Motor neuron (in vitro differentiated cells): ENCODE measurements at regions not wholly inside any gene's neighbourhood (a gene's known extent, or its start where the extent isn't known, plus 50 kb on each side); places are given as distances from the start of the nearest gene placed in this dataset.
A peak's percentile ranks its signal among the peaks of the same experiment; 100 is the strongest.

Experiments
- ATAC-seq, 8 experiments: fragments of 200-7000 bp; cut with Tn5 transposase; replicated peaks in 6 of 8; 2 replicates each; pipeline ENCODE4 v1.8.0; 2021; ENCODE audit warnings: mild to moderate bottlenecking in 8 of 8, moderate library complexity in 8 of 8
- H3K27ac ChIP-seq, 2 donors: fragments of 250-450 bp; sonication (Bioruptor Pico); 2 replicates each; pipeline ENCODE4 v1.9.0; 2021; ENCODE audit warnings: antibody characterized with exemption in 2 of 2, mild to moderate bottlenecking in 2 of 2, moderate library complexity in 1 of 2
- H3K4me1 ChIP-seq, 2 donors: fragments of 250-450 bp; sonication (Bioruptor Pico); replicated peaks in 1 of 2; 2 replicates each; pipeline ENCODE4 v1.6.1; 2021; ENCODE audit warnings: antibody characterized with exemption in 2 of 2, mild to moderate bottlenecking in 2 of 2, moderate library complexity in 1 of 2
- H3K4me3 ChIP-seq, 5 donors: fragments of 250-450 bp; sonication (Bioruptor Pico); 2 replicates each; pipeline ENCODE4 v1.9.0; 2021; ENCODE audit warnings: antibody characterized with exemption in 5 of 5, mild to moderate bottlenecking in 5 of 5, moderate library complexity in 4 of 5
- WGBS, 10 experiments: fragments of 450-650 bp; shearing (Covaris generic); methylation state at CpG; one replicate each; pipeline ENCODE4 v1.0.0; 2022; 5-methylcytosine and 5-hydroxymethylcytosine counted together
- in situ Hi-C, 9 experiments: fragments of 400-800 bp; cut with MboI; loops; one replicate each; pipeline ENCODE4 v1.15.0; 2021; ENCODE audit warnings: low sequenced_read_pairs in 9 of 9, low pct_unique_long_range_greater_than_20kb in 2 of 9; ENCODE audit not compliant: unreplicated experiment in 9 of 9

DNA sequence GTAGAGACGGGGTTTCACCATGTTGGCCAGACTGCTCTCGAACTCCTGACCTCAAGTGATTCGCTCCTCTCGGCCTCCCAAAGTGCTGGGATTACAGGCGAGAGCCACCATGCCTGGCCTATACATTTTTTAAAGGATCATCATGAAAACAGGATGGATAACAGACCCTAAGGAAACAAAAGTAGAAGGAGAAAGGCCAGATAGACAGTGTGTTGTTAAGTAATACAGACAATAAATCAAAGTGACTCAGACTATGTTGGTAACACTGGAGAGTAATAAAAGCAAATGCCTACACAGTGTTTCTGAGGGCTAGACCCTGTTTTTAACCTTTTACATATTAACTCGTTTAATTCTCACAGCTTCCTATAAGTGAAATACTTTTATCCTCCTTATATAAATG lies 133.8 kb upstream of the MCTP2 start:
- Histone ChIP-seq H3K27ac (no peak overlapping the region), H3K4me1 (peaks cover 6 to 12% of the 10 kb centered on the region in 2 donors), H3K4me3 (no peak overlapping the region)
- in situ Hi-C loops: no loop called here
- peak in 1 of 8 experiments; percentile 27 for ATAC-seq
- 20 to 96% (median 83%) methylated on average over 1 to 6 of the region's 6 CpGs; no CpG with 5 or more reads in 3 of the 10 experiments for WGBS, 10 experiments

GRCh38 chr15:94094310-94094709 lies 137.1 kb upstream of the MCTP2 start:
- peak in 1 of 8 experiments; percentile 30 for ATAC-seq
- Histone ChIP-seq H3K4me1 (peaks cover 6 to 12% of the 10 kb centered on the region in 2 donors), H3K27ac (no peak overlapping the region), H3K4me3 (no peak overlapping the region)
- 30 to 80% (median 55%) methylated on average over 1 of the region's 1 CpG; no CpG with 5 or more reads in 2 of the 10 experiments for WGBS, 10 experiments
- in situ Hi-C loops: no loop called here

DNA sequence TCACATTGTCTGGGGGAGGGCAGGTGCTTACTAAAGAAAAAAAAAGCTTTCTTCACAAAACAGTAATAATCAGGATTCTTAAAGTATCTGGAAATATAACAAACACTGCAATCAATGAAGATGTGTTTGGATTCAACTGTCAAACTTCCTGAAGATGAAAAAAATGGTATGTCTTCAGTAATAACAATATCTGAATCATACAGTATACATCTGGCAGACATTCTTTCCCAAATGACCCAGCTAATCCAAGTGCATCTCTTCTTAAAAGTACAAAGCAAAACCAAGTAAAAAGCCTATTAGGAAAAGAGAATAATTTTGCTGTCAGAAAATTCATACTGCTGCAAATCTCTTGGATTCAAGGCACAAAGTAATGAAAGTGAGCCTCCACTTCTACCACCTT lies 145.0 kb upstream of the MCTP2 start:
- Histone ChIP-seq H3K27ac (no peak overlapping the region), H3K4me1 (peaks cover 8 to 13% of the 10 kb centered on the region in 2 donors), H3K4me3 (no peak overlapping the region)
- ATAC-seq: no peak
- in situ Hi-C loops: no loop called here

DNA sequence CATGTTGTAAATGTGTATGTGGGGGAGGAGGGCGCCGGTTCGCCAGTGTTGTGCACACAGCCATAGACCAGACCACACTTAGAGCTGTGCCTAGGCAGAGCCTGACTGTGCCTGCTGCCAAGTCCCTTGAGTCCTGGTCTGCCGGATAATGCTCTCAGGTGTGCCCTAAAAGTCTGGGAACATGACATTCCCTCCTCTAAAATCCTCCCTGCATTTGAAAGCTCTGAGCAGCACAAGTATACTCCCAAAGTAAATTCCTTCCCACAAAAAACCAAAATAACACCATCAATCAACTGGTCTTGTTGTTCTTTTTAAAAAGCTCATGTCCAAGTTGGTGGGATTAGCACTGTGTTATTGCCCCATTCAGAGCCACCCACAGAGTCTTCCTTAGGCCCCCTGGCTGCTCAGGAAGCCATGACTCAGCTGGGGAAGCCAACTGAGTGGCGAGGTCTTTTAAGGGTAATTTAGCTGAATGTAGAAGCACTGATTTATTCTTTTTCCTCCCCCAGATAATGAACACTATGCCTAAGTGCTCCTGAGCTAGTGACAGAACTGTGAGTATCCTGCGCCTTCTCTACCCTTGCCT lies 147.8 kb upstream of the MCTP2 start:
- Histone ChIP-seq H3K4me1 (peaks cover 15 to 19% of the 10 kb centered on the region in 2 donors), H3K4me3 (no peak overlapping the region), H3K27ac (no peak overlapping the region)
- in situ Hi-C loops: no loop called here
- 10 to 89% (median 79%) methylated on average over 1 to 5 of the region's 6 CpGs; no CpG with 5 or more reads in 3 of the 10 experiments for WGBS, 10 experiments
- peak in 5 of 8 experiments; percentile 82 to 93 (median 85) for ATAC-seq

GRCh38 chr15:94081829-94082228 lies 149.5 kb upstream of the MCTP2 start:
- H3K4me1 ChIP-seq: peaks cover 15 to 19% of the 10 kb centered on the region in 2 donors
- no peak overlapping the region for H3K27ac ChIP-seq
- 45 to 100% (median 90%) methylated on average over 1 to 3 of the region's 4 CpGs; no CpG with 5 or more reads in 1 of the 10 experiments for WGBS, 10 experiments
- no peak overlapping the region for H3K4me3 ChIP-seq
- in situ Hi-C loops: no loop called here
- ATAC-seq: no peak

GRCh38 chr15:94080989-94081605 lies 150.3 kb upstream of the MCTP2 start:
- in situ Hi-C loops: no loop called here
- WGBS, 10 experiments: 55 to 100% (median 93%) methylated on average over 1 to 13 of the region's 14 CpGs; no CpG with 5 or more reads in 1 of the 10 experiments

GRCh38 chr15:94080416-94080815 lies 150.9 kb upstream of the MCTP2 start:
- in situ Hi-C loops: no loop called here
- ATAC-seq: peak in 5 of 8 experiments; percentile 24 to 89 (median 83)
- no peak overlapping the region for H3K27ac ChIP-seq
- 0 to 85% (median 32%) methylated on average over 1 to 6 of the region's 8 CpGs; no CpG with 5 or more reads in 4 of the 10 experiments for WGBS, 10 experiments
- H3K4me1 ChIP-seq: peaks cover 22 to 27% of the 10 kb centered on the region in 2 donors
- no peak overlapping the region for H3K4me3 ChIP-seq

More at GRCh38 chr15:94080989-94081605, 150.3 kb upstream of the MCTP2 start:
- peaks cover 15 to 21% of the 10 kb centered on the region in 2 donors for H3K4me1 ChIP-seq
- H3K27ac ChIP-seq: no peak overlapping the region
- ATAC-seq: no peak
- H3K4me3 ChIP-seq: no peak overlapping the region

DNA sequence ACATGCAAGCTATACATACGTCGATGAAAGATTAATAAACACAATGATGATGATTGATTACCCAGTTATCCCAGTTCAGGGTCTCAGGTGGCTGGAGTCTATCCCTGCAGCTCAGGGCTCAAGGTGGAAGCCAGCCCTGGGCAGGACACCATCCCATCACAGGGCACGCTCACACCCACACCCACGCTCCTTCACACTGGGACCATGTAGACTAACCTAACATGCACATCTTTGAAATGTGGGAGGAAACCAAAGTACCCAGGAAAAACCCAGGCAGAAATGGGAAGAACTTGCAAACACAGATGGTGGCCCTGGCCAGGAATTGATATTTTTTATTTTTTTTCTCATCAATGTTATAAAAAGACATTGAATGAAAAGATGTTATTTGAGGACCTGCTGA lies 151.4 kb upstream of the MCTP2 start:
- WGBS, 10 experiments: 59 to 94% (median 75%) methylated on average over 2 to 4 of the region's 4 CpGs; no CpG with 5 or more reads in 5 of the 10 experiments
- H3K4me3 ChIP-seq: no peak overlapping the region
- ATAC-seq: peak in 3 of 8 experiments; percentile 2 to 22 (median 21)
- in situ Hi-C loops: no loop called here
- H3K4me1 ChIP-seq: peaks cover 25 to 32% of the 10 kb centered on the region in 2 donors
- no peak overlapping the region for H3K27ac ChIP-seq

GRCh38 chr15:94079459-94079858 lies 151.9 kb upstream of the MCTP2 start:
- 77 to 100% (median 83%) methylated on average over 3 to 4 of the region's 4 CpGs; no CpG with 5 or more reads in 3 of the 10 experiments for WGBS, 10 experiments
- Histone ChIP-seq H3K4me1 (peaks cover 25 to 33% of the 10 kb centered on the region in 2 donors), H3K27ac (no peak overlapping the region), H3K4me3 (no peak overlapping the region)
- ATAC-seq: no peak
- in situ Hi-C loops: no loop called here

DNA sequence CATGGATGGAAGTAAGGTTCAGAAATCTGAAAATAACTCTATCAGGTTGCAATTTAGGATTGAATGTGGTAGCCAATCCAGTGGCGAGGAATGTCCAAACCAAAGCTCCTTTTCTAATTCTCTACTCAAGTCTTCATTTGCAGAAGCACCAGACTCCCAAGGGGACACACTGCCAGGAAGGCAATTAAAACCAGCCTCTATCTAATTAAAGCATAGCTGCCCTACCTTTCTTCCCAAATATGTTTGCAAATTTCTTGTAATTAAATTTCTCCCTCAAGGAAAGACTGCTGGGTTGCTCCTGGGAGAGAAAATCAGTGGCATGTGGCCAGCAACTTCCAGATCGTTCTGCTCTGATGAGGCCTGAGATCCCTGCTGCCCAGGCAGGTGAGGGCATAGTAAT lies 153.4 kb upstream of the MCTP2 start:
- Histone ChIP-seq H3K4me1 (peaks cover 17 to 22% of the 10 kb centered on the region in 2 donors), H3K27ac (no peak overlapping the region), H3K4me3 (no peak overlapping the region)
- 83 to 100% (median 100%) methylated on average over 1 to 2 of the region's 2 CpGs; no CpG with 5 or more reads in 3 of the 10 experiments for WGBS, 10 experiments
- in situ Hi-C loops: no loop called here
- no peak for ATAC-seq

GRCh38 chr15:94075349-94075748 lies 156.0 kb upstream of the MCTP2 start:
- Histone ChIP-seq H3K27ac (peak overlapping the region; percentile 66 to 67), H3K4me1 (peaks cover 12 to 23% of the 10 kb centered on the region in 2 donors), H3K4me3 (no peak overlapping the region)
- peak; percentile 64 to 98 (median 97) for ATAC-seq
- 7 to 100% (median 52%) methylated on average over 1 to 7 of the region's 9 CpGs; no CpG with 5 or more reads in 3 of the 10 experiments for WGBS, 10 experiments
- in situ Hi-C loops: no loop called here

- in situ Hi-C loops: no loop called here
- Histone ChIP-seq H3K27ac (no peak overlapping the region), H3K4me1 (peaks cover 6 to 19% of the 10 kb centered on the region in 2 donors), H3K4me3 (no peak overlapping the region)
- ATAC-seq: peak; percentile 55 to 98 (median 94)
- 0 to 100% (median 70%) methylated on average over 1 to 11 of the region's 19 CpGs for WGBS, 10 experiments
Measured at GRCh38 chr15:94070356-94071295, 160.7 kb upstream of the MCTP2 start.

DNA sequence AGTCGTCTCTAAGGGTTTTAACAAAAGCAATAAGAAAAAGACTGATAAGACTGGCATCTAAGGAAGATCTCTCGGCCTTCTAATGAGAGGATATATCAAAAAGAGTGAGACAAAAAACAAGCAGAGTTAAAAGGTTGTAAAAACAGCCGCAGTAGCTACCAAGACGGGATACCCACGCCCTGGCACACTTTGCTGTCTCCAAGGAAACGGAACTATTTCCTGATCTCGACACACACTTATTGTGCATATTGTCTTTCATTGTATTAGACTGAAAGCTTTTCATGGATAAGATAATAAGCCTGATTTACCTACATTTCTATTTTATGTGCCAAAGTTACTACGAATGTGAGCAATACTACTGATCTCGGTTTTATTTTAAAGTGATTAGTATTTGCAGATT lies 161.5 kb upstream of the MCTP2 start:
- WGBS, 10 experiments: 51 to 88% (median 81%) methylated on average over 2 to 9 of the region's 9 CpGs
- Histone ChIP-seq H3K4me1 (peaks cover 0 to 11% of the 10 kb centered on the region in 2 donors), H3K4me3 (no peak overlapping the region), H3K27ac (no peak overlapping the region)
- ATAC-seq: peak in 2 of 8 experiments; percentile 17 to 46
- in situ Hi-C loops: no loop called here
